Esophagus mucosa (tissue), 1 donor: ENCODE measurements at regions not wholly inside any gene's neighbourhood (a gene's known extent, or its start where the extent isn't known, plus 50 kb on each side); places are given as distances from the start of the nearest gene placed in this dataset.
"Not testable (repeated sequence)": the region's sequence is repeated elsewhere in the genome, so short reads cannot be mapped to it uniquely, and the experiment has no call there.

Source experiments
- ATAC-seq: fragments of 200-7000 bp; cut with Tn5 transposase; one replicate; pipeline ENCODE4 v1.9.1; 2020
- donor health status: DM: yes; HTN: yes; CAD: no.

DNA sequence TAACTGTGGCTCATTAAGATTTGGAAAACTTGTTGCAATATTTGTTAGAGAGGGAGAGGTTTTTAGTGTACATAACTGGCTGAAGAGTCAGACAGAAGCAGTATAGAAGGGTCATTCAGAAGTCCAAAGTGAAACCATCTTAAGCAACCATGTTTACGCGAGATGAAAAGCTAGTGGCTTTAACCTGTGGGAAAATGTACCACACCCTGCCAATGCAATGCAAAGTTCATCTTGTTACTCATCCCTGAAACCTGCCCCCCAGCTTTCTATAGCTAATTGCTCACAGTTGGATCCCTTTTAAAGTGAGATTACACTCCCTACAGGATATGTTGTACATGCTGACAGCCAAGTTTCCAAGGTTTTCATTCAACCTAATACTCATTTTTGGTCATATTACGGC lies 96.7 kb upstream of the RAPGEF2 start:
- ATAC-seq, result peak; percentile 96

DNA sequence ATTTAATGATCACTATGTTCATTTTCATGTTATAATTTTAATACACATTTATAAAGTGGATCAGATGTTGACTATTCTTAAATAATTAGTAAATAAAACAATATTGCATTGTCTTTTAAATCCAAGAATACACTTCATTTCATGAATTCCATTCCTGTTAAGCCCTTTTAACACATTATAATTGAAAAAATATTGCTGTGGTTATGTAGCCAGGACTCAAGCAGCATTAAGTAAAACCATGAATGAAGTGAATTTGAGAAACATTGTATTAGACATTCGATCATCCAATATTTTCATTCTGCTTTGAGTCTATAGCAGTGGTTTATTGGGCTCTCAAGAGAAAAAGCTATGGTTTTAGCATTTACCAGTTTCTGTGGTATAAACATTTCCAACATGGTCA lies 94.2 kb upstream of the RAPGEF2 start:
- ATAC-seq, result no peak

DNA sequence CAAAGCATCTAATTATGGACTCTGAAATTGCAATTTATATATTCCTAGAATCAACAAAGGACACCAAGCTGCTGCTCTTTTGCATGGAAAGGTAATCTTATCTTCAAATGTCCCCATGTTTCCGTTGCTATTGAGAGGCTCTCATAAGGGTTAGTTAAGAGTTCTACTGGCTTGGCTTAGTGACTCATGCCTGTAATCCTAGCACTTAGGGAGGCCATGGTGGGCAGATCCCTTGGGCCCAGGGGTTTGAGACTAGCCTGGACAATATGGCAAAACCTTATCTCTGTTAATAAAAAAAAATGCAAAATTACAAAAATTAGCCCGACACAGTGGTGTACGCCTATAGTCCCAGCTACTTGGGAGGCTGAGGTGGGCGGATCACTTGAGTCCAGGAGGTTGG lies 93.4 kb upstream of the RAPGEF2 start:
- ATAC-seq, result no peak

DNA sequence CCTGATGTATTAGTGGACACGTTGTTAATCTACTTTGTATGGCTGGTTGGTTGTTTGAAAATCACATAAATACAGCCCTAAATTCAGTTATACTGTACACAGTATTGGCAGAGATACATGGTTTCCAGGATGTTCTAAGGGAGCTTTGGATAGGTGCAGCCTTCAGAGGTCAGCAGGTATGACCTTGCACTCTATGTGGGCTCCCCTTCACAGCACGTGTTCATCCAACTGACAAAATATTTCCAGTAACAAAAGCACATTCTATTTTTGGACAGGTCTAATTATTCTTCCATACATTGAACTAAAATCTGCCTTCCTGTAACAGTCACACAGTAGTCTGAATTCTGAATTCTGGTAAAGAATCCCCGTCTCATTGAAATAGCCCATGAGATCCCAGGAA lies 92.8 kb upstream of the RAPGEF2 start:
- no peak for ATAC-seq

DNA sequence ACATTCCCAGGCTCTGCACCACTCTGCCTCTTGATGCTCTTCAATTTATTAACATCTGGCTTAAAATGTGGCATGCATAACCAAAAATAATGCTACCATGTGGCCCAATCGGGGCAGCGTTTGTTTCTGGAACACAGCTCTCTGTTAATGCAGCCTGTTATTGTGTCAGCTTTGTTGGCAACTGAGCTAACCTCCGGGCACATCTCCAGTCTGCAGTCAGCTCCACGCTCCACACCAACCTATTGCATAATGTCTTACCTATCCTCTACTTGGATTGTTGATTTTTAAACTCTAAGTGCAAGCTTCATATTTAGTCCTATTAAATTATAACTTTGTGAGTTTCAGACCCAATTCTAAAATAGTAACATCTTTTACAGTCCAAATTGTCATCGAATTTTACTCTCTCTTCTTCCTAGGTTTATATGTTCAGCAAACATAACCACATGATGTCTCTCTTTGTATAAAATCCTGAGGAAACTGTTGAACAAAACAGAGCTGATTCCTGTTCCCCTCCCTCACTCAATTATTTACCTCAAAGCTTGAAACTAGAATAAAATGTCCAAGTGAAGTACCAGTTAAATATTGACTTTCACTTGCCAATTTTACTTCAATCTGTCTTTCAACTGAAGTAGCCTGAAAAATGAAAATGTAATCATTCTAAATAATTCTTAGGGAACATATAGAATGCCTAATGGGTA lies 92.2 kb upstream of the RAPGEF2 start:
- ATAC-seq, result peak; percentile 89

DNA sequence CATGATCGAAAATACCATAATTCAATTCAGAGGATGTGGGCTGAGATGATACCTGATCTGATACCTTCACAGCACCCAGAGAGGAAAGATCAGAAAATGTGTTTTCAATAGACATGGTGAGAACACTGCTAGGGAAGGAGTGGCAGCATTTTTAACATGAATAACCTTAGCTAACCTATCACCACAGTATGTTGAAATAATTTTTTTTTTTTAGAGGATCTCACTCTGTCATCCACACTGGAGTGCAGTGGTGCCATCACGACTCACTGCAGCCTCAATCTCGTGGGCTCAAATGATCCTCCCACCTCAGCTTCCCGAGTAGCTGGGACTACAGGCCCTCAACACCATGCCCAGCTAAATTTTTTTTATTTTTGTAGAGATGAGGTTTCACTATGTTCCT lies 90.5 kb upstream of the RAPGEF2 start:
- no peak for ATAC-seq

DNA sequence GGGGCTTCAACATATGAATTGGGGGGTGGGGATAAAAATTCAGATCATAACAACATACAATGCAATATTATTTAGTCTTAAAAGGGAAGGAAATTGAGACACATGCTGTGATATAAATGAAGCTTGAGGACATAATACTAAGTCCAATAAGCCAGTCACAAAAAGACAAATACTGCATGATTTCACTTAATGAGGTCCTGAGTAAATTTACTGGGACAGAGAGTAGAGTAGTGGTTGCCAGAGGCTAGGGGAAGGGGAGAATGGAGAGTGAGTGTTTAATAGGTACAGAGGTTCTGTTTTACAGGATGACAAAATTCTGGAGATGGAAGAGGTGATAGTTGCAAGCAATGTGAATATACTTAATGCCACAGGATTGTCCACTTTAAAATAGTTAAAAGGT lies 89.2 kb upstream of the RAPGEF2 start:
- ATAC-seq, result no peak

DNA sequence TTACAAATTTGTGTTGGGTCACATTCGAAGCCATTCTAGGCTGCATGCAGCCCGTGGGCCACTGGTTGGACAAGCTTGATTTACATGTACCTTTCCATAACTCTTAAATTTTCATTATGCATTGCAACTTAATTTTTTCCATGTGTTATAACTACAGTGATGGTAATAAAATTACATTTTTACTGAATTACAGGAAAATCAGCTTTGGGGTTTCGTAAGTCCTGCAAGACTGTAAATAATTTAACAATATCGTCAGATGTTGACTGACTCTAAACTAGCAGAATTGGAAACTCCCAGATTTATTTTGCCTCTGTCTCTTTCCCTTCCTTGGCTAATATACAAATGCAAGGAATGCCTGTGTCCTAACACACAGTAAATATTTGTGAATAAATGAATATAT lies 88.0 kb upstream of the RAPGEF2 start:
- ATAC-seq, result no peak

DNA sequence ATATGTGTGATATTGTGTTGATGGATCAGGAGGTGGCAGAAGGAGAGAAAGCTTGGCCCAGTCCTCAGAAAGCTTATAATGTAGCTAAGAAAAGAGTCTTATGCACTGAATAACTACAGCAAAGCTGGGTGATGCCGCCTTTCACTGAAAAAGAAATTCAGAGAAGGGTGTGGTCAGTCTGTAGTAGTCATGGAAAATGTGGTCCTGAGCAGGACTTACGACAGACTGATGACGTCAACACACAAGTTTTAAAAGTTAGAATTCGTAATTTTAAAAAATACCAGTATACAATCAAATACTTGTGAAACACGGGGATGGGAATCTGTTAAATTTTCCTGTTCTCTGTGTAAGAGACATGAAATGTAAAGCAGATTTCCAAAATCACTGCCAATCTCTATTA lies 87.0 kb upstream of the RAPGEF2 start:
- ATAC-seq, result no peak

DNA sequence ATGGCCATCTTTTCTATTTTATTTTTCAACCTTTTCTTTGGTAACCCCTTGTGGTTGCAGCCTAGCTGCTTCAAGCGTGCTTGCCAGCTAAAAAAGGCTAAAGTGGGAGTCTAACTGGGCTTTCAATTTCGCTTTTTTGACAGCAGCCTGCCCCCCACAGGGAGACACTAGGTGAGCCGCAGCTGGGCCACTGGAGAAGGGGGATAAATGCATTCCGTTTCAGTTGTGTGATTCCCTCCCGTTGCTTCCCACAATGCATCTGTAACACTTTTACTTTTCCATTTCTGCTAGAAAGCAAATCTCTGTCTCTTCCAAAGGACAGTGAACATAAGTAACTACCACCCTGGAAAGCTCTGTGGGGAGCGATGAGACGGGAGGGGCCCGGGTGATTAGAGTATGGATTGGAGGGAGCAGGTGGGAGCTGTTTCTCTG lies 86.3 kb upstream of the RAPGEF2 start:
- ATAC-seq, result no peak

DNA sequence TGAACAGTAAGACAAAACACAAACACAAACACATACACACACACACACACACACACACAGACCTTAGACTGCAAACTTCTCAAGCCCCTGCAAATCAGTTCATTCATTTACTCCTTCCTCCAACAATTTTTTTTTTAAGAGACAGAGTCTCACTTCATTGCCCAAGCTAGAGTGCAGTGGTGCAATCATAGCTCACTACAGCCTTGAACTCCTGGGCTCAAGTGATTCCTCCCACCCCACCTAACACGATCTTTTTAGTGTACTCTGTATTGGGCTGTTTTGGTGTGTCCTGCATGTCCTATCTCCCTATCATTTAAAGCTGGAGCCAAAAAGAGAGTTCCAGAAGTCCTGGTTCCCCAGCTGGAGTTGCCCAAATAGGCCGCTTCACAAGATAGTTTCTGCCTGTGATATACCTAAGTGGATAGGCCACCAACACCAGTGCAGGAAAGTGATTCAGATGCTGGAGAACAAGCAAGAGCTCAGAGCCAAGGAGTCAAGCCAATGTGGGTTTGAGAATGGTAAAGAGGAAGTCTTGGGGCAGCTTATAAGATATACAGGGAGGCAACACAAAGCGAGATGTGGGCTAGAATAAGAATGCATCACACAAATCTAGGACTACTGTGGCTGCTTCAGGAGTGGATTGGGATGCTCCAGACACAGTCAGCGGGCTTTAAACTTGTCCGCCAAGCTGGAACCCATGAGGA lies 85.4 kb upstream of the RAPGEF2 start:
- ATAC-seq, result no peak

DNA sequence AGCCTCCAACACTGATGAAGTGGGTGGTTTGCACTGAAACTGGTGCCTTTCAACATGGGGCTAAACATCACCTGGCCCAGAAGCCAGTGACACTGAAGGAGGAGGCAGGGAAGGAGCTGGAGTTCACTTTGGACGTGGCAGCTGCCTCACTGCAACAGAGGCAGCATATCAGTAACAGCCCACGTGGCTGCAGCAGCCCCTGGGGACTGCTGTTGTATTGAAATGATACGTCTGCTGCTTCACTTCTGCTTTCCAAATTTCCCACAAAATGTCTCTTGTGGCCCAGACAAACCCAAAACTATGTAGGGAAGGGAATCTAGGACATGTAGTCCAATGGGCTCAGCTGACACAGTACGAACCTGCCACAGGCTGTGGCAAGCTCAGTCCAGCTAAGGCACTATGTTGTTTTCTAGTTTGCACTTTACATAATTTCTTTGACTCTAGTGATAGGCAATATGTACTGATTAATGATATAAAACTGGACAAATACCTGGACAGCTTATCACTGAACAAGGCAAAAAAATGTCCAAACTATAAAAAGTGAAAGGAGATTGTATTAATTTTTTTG lies 84.7 kb upstream of the RAPGEF2 start:
- ATAC-seq, result no peak

DNA sequence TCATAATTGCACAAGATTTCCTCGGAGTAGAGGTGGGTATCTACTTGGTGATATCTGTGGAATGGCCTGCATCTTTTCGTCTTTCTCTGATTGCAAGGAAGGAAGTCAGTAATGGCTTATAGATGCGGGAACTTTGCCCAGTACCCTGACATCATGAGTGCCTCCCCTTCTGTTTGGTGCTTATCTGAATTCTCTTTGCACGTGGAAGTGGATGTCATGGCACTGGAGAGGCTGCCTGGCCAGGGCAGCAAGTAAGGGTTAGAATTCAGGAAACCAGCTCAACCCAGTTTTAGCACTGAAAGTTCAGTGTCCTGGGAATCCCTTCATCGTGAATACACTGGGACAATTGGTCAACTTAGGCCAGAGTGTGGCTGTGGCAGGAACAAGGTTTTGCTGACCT lies 83.5 kb upstream of the RAPGEF2 start:
- no peak for ATAC-seq

DNA sequence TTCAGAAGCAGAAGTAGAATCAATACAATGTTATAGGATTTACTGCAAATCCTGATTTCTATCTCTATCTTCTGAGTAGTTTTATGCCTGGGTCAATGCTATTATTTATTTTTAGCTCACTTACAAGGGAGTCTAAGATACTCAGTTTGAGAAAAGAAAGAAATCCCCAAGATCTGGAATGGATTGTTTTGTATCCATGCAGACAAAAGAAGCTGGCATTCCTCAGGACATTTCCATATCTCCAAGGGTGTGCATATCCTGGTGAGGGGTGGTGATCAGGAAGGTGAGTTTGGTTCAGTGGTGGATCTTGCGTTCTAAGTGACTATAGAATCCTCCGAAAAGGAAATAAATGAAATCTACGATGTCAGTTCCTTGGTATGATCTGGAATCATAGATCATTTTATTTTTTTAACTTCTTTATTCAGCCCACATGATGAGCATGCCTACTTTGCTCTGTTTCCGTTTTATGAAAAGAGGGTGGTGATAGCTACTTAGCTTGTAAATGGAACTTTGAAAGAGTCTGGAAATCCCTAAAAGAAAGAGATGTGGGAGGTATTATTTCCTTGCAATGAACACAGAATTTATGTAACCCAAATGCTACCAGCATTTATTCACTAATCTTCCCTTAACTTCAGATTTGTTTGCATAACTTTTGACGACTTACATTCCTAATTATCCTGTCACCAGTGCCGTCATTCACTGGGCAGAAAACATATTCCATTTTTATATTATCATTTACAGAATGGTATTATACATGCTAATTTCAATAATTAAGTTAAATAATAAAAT lies 81.1 kb upstream of the RAPGEF2 start:
- ATAC-seq, result no peak

DNA sequence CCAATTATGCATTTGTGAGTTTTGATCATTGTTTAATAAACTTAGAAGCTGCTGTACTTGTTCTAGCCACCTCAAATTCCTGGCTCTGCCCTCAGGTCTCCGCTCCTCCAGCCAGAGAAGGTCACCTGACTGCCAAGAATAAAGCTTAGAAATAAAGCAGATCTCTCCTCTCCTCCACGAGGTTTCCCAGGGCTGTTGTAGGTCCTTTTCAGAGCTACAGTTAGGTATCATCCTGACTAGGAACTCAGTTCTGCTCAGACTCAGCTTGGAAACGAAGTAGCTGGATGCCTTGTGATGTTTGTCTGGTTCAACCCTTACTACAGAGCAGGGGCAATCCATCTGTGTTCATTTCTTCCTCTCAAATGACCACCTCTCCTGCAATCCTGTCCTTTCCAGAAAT lies 79.1 kb upstream of the RAPGEF2 start:
- no peak for ATAC-seq

DNA sequence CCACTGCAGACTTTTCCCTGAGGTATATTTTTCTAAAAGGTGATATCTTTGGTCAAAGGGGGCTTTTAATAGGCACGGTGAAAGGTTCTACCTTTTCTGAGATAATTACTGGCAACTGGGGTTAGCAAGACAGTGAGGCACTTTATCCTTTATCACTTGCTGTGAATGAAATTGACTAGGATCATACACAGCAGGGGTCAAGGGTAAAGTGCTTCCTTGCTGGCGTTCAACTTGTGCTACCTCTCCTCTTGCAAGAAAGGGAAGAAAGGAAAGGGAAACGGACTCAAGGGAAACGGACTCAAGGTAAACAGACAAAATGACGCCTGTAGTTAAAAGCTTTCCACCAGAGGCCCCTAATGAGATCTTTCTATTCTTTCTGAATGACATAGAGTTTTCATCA lies 78.6 kb upstream of the RAPGEF2 start:
- ATAC-seq, result no peak

DNA sequence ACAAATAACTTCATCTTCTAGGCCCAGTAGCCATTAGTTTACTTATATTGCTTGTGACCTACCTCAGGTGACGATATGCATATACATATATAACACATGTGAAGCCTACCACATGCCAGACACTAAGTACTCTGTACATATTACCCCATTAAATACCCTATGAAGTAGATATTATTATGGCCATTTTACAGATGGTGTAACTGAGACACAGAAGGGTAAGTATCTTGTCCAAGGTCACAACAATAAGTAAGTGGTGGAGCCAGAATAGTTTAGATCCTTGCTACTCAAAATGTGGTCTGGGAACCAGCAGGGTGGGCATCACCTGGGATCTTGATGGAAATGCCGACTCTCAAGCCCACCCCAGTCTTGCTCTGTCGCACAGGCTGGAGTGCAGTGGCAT lies 78.1 kb upstream of the RAPGEF2 start:
- no peak for ATAC-seq

DNA sequence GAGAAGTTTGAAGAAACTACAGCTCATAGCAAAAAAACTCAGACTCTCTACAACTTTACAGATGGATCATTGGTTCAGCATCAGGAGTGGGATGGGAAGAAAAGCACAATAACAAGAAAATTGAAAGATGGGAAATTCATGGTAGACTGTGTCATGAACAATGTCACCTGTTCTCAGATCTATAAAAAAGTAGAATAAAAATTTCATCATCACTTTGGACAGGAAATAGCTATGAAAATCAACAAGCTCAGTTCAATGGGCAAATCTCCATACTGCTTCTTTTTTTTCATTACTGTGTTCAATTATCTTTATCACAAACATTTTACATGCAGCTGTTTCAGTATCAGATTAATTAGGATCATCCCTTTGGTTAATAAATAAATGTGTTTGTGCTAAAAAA lies 76.5 kb upstream of the RAPGEF2 start:
- ATAC-seq, result no peak

DNA sequence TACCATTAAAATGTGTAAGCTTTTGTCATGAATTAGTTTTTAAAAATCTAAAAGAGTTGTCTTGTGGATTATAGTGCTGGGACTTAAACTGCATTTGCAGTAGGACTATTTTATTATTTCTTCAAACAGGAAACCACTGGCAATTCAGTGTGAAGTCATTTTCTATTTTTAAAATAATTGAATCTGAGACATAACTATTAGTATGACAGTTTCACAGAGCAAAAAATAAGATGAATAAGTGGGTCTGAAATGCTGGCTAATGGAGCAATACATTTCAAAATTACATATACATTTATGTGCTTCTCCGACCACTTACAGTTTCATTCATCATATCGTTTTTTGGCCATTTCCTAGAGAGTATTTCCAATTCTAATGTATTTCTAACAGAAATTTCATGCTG lies 75.3 kb upstream of the RAPGEF2 start:
- no peak for ATAC-seq

DNA sequence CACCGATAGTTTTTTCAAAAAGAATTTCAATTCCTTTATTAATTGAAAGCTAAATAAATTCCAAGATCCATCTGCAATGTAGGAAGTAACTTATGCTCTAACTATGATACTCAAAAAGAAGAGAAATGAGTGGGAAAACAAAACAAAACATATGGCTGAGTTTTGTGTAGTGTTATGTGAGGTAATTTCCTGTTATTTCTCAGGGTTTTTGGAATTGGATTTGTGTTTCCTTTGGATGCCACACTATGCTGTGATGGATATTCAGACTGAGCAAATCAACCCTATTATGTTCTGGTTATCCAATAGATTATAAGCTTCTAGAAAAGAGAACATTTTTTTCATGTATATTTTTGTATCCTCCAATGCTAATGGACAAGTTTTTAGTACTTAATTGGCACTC lies 73.4 kb upstream of the RAPGEF2 start:
- no peak for ATAC-seq

DNA sequence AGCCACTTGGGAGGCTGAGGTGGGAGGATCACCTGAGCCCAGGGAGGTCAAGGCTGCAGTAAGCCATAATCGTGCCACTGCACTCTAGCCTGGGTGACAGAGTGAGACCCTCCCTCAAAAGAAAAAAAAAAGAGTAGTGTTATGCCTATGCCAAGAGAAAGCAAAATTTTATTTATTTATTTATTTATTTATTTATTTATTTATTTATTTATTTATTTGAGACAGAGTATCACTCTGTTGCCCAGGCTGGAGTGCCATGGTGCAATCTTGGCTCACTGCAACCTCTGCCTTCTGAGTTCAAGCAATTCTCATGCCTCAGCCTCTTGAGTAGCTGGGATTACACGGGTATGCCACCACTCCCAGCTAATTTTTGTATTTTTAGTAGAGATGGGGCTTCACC lies 72.6 kb upstream of the RAPGEF2 start:
- not testable (repeated sequence) for ATAC-seq

DNA sequence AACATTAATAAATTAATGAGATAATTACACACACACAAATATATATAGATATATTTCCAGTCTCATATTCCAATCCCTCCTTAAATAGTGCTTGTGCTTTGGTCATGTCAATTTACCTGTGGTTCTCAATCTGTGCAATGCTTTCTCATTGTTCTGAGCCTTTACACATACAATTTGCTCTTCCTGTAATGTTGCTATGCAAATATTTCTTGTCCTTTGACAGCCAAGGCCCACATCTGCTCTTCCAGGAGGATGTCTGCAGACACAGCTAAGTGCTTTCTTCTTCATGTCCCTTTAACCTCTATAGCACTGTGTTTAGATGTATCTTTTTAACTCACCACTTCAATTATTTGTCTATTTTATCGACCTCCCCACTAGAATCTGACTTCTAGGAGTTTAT lies 67.3 kb upstream of the RAPGEF2 start:
- no peak for ATAC-seq

DNA sequence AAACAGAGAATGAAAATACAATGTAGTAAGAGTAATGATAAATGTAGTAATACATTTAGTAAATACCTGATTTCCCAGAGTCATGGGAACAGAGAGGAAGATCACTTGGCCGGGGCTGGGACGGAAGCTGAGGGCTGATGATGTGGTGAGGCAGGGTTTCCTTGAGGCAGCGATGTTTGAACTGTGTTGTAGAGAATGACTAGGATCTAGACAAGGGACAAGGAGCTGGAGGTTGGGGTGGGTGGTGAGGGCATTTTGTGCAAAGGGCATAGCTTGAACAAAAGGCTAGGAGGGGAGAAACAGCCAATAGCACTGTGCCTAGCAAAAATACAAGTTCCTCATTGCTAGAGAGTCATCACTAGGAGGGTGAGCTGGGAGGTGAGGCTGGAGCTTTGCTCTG lies 64.3 kb upstream of the RAPGEF2 start:
- ATAC-seq, result no peak
